ENCODE measurements at regions not wholly inside any gene's neighbourhood (a gene's known extent, or its start where the extent isn't known, plus 50 kb on each side); places are given as distances from the start of the nearest gene placed in this dataset.
"Not testable (repeated sequence)": the region's sequence is repeated elsewhere in the genome, so short reads cannot be mapped to it uniquely, and the experiment has no call there.

- no peak for DNase-seq
These were observed 98.4 kb upstream of the B3GAT1 start for GRCh38 chr11:134510233-134511040.

- DNase-seq: no peak
These were observed 97.6 kb upstream of the B3GAT1 start for GRCh38 chr11:134509381-134510232.

GRCh38 chr11:134508219-134508990, 96.4 kb upstream of the B3GAT1 start:
- no peak for DNase-seq

- no peak for DNase-seq
These were observed 94.0 kb upstream of the B3GAT1 start for GRCh38 chr11:134506046-134506445.

- DNase-seq: no peak
These were observed 93.1 kb upstream of the B3GAT1 start for GRCh38 chr11:134505125-134505524.

GRCh38 chr11:134504146-134504905, 92.3 kb upstream of the B3GAT1 start:
- no peak for DNase-seq

- no peak for DNase-seq
These were observed 91.6 kb upstream of the B3GAT1 start for GRCh38 chr11:134503596-134503995.

DNA sequence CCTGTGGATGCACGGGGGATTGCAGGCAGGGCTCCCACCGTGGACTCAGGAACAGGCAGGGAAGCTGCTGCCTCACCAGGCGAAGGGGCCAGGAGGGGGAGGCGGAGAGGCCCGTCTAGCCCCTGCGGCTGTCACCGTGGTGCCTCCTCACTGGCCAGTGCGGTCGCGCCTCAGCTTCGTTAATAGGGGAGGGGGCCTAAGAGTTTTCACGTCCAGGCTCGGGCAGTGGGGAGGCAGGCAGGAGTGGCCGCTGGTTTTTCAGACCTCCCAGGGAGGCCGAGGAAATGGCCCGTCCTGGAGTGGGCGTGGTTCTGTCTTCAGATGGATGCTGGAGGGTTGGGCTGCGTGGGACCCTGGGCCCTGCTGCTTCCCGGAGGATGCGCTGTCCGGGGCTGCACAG, 91.1 kb upstream of the B3GAT1 start:
- no peak for DNase-seq

DNA sequence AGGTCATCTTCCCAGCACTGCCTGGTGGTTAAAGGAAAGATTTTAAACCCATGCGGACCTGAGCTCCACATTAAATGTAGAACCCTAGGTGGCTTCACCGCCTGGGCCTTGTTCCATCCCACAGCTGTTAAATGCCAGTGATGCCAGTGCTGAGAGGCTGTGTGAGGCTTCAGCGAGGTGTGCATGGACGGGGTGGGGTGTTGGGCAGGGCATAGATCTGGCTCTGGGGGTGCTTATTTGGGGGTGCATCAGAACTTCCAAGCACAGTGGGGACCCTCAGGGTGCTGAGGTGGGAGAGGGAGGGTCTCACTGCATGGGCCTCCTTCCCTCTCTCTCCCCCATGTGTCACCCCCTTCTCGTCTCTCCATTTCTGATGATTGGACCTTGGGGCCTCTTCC, 90.1 kb upstream of the B3GAT1 start:
- DNase-seq: no peak

DNA sequence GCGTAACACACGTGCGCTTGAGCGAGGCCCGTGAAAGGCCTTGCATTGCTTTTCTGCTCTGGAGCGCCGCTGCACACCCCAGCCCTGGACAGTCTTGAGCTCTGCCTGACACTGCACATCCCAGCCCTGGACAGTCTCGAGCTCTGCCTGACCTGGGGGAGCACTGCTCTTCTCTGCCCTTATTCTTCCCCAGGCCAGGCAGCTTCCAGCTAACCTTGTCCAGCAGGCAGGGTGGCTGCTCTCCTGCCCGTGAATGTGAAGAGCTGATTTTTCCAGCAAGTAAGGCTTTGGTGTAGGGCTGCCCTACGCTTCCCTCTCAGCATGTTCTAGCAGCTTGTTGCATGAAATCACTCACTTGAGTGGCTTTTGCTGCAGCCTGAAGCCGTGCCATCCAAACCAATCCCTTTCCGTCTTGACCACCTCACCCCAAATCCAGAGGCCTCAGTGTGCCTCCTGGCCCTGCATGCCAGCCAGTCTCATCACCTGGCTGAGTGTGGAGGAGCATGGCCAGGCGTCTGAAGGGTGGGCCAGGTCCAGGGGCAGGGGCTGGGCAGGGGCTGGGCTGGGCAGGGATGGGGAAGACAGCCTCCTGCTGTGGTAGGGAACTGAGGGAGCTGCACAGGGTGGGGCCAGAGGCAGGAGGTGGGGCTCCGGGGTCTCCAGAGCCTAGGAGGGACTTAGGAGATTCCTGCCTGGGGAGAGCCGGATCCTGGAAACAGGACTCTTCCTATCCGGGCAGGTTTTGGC, 89.5 kb upstream of the B3GAT1 start:
- DNase-seq: no peak

GRCh38 chr11:134500621-134501020, 88.6 kb upstream of the B3GAT1 start:
- no peak for DNase-seq

- DNase-seq: no peak
These were observed 87.9 kb upstream of the B3GAT1 start for GRCh38 chr11:134499990-134500389.

DNA sequence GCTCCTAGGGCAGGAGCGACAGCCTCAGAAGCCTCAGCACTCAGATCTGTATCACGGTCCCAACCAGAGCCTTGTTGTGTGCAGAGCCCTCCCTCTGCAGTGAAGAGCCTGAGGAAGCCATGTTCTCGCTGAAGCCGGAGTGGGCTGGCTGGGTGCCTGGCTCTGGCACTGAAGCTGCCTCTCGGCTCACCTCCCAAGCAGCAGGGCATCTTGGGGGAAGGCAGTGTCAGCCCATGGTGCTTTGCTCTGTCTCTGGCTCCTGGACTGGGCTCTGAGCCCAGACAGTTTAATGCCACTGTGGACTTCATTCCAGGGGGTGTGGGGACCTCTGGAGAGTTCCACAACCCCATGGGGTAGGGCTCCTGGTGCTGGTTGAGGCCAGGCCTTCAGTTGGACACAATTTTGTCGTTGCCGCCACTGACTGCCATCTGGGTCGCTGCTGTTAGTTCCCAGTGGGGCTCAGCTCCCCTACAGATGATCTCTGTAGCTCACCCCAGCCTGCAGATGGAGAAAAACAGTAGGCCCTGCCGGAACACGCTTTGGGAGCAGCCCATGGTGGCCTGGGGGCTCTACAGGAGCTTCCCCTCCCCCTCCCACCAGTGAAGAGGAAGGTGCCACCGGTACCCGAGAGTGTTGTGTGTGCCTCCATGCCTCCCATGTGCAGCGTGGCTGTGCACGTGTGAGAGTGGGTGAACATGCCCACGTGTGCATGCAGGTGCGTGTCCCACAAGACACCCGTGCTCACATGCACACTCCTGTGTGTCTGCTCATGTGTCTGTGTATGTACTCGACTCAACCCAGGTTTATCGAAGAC, 86.5 kb upstream of the B3GAT1 start:
- DNase-seq: no peak

DNA sequence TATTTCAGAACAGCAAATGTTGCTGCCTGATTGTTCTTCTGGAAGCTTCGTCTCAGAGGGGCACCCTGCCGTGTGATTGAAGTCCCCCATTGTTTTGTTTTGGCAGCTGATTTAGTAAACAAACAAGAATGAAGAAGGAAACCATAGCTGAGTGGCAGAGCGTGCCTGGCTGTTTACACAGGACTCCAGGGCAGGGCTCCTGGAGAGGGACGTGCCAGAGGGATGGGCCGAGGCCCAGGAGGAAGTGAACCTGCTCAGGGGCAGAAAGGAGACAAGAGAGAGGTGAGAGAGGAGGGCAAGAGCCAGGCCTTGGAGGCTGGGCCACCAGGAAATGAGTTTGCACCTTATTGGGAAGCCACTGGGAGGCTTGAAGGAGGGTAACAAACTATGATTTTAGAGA, 85.5 kb upstream of the B3GAT1 start:
- no peak for DNase-seq

DNA sequence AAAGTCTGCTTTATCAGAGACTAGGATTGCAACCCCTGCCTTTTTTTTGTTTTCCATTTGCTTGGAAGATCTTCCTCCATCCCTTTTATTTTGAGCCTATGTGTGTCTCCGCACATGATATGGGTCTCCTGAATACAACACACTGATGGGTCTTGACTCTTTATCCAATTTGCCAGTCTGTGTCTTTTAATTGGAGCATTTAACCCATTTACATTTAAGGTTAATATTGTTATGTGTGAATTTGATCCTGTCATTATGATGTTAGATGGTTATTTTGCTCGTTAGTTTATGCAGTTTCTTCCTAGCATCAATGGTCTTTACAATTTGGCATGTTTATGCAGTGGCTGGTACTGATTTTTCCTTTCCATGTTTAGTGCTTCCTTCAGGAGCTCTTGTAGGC, 84.0 kb upstream of the B3GAT1 start:
- DNase-seq: not testable (repeated sequence)

- not testable (repeated sequence) for DNase-seq
These were observed 82.4 kb upstream of the B3GAT1 start for GRCh38 chr11:134494395-134494794.

DNA sequence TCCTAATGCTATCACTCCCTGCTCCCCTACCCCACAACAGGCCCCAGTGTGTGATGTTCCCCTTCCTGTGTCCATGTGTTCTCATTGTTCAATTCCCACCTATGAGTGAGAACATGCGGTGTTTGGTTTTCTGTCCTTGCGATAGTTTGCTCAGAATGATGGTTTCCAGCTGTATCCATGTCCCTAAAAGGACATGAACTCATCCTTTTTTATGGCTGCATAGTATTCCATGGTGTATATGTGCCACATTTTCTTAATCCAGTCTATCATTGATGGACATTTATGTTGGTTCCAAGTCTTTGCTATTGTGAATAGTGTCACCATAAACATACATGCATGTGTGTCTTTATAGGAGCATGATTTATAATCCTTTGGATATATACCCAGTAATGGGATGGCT, 80.4 kb upstream of the B3GAT1 start:
- not testable (repeated sequence) for DNase-seq

DNA sequence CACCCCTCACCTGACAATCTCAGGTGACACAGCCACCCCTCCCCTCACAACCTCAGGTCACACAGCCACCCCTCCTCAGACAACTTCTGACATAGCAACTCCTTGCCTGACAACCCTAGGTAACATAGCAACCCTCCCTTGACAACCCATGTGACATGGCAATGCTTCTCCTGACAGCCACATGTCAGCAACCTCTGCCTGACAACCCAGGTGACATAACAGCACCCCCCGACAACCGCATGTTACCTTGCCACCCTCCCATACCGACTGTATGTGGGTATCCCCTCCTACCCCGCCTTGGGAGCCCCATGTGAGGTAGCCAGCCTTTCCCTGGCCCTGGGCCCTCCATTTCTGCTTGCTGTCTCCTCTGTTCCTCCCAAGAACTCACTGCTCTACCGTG, 77.7 kb upstream of the B3GAT1 start:
- no peak for DNase-seq

DNA sequence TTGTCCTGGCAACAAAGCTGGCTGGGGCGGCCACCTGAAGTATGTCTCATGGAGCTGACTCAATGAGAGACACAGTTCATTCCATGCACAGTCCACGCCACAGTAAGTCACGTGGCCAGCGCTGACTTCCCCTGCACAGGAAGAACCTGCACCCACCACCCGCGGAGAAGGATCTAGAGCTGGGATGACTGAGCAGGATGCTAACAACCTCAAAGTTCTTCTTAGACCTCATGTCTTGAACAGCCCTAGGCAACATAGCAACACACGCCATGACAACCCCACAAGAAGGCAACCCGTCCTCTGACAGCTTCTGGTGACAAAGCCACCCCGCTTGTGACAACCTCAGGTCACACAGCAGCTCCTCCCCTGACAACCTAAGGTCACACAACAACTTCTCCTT, 76.9 kb upstream of the B3GAT1 start:
- no peak for DNase-seq

- DNase-seq: no peak
These were observed 76.5 kb upstream of the B3GAT1 start for GRCh38 chr11:134488512-134488911.

DNA sequence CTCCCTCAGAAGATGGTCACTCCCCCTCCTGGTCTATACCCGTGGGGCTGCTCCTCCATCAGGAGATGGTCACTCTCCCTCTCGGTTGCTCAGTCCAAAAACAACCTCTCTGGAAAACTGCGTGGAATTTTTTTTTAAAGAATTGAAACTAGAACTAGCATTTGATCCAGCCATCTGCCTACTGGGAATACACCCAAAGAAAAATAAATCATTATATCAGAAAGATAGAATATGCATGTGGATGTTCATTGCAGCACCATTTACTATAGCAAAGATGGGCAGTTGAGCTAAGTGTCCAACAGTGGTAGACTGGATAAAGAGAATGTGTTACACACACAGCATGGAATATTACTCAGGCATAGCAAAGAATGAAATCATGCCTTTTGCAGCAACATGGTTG, 75.7 kb upstream of the B3GAT1 start:
- DNase-seq: no peak

Data from suppressor macrophage (primary cell).